ENCODE measurements at regions not wholly inside any gene's neighbourhood (a gene's known extent, or its start where the extent isn't known, plus 50 kb on each side); places are given as distances from the start of the nearest gene placed in this dataset.

DNA sequence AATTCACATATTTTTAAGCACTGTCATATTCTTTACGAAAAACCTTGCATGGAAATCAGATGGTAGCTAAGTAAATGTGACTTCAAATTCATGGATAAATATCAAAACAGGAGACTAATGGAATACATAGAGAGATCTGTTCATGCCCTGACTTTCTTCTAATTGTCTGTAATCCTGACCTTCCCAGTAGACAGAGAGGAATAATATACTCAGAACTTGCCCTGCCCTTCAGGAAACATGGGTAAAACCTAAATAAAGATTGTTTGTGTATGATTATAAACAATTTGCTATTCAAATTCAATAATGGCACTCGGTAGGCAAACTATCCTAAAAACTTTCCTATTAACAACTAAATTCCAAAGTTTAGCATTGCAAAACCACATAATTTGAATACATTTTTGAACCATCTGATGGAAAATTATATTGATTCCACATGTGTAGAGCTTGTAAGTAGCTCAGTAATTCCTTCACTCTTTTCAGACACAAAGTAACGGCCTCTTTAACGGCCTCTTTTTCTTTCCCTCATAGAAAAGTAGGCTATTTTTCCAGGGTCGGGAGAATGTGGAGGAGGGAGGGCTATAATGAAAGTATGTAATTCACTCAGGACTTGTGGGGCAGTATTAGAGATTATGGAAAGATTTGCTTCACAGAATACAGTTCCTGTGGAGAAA lies 227.6 kb downstream of the ALDH8A1 start:
- Histone ChIP-seq H3K27me3 (ENCODE audit: low read depth, low read length) (no peaks in the 10 kb centered on the region), H3K4me1 (ENCODE audit: control insufficient read depth in 1 of 2, insufficient read depth in 2 of 2, low read length in 2 of 2) (peaks cover 10 to 26% of the 10 kb centered on the region in 2 donors), H3K27ac (ENCODE audit: low read length) (no peak overlapping the region), H3K36me3 (ENCODE audit: control insufficient read depth in 1 of 2, insufficient read depth in 2 of 2, low read length in 2 of 2) (no peaks in the 10 kb centered on the region), H3K4me3 (ENCODE audit: low read depth in 1 of 2, low read length in 2 of 2) (no peak overlapping the region), H3K9me3 (ENCODE audit: control insufficient read depth in 1 of 2, low read length in 2 of 2) (no peaks in the 10 kb centered on the region)

DNA sequence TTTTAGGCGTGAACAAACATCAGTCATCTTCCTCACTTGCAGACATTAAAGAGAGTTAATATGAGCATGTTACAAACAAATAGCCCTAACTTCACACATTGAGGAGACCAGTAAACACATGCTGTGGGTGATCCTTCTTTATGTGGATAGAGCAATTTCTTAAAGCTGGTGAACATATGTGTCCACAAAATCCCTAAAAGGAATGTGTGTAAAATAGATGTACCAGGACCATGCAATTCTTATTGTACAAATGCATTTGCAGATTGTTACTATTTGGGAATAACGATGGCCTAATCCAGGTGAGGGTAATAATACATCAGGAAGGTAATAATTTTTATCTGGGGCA lies 228.9 kb downstream of the ALDH8A1 start:
- H3K4me3 ChIP-seq (ENCODE audit: low read depth in 1 of 2, low read length in 2 of 2): no peak overlapping the region
- no peaks in the 10 kb centered on the region for H3K9me3 ChIP-seq (ENCODE audit: control insufficient read depth in 1 of 2, low read length in 2 of 2)
- no peak overlapping the region for H3K27ac ChIP-seq (ENCODE audit: low read length)
- H3K27me3 ChIP-seq (ENCODE audit: low read depth, low read length): no peaks in the 10 kb centered on the region
- H3K4me1 ChIP-seq (ENCODE audit: control insufficient read depth in 1 of 2, insufficient read depth in 2 of 2, low read length in 2 of 2): peaks cover 10 to 26% of the 10 kb centered on the region in 2 donors
- H3K36me3 ChIP-seq (ENCODE audit: control insufficient read depth in 1 of 2, insufficient read depth in 2 of 2, low read length in 2 of 2): no peaks in the 10 kb centered on the region

DNA sequence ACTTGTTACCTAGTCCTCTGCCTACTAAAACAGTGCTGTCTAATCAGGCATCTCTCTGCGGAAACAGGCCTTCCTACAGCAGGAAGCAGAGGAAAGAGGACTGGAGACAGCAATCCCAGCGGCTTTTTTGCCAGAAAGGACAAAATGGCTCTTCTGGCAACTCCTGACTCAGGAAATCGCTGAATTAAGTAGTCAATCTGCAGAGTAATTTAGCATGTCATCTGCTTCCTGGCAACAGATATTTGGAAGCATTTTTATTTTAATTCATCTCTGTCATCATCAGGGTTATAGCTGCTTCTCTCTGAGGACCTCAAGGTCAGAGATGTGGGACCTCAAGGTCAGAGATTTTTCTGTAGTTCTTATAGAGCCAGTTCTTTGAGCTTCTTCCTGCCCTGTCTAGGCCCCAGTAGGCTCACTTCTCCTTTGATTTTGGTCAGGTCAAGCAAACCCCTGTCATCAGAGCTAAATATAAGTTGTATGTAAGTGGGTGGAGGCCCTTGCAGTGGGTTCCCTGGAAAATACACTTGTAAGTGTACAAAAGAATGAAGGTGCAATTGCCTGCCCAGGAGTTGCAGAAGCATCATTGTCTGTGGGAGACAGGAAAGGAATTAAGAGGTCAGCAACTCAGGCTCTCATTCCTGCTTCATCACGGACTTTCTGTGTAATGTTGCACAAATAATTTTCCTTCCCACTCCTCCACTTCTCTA lies 229.4 kb downstream of the ALDH8A1 start:
- Histone ChIP-seq H3K9me3 (ENCODE audit: control insufficient read depth in 1 of 2, low read length in 2 of 2) (no peaks in the 10 kb centered on the region), H3K4me1 (ENCODE audit: control insufficient read depth in 1 of 2, insufficient read depth in 2 of 2, low read length in 2 of 2) (peaks cover 10 to 26% of the 10 kb centered on the region in 2 donors), H3K27ac (ENCODE audit: low read length) (peak overlapping the region; percentile 12), H3K36me3 (ENCODE audit: control insufficient read depth in 1 of 2, insufficient read depth in 2 of 2, low read length in 2 of 2) (no peaks in the 10 kb centered on the region), H3K4me3 (ENCODE audit: low read depth in 1 of 2, low read length in 2 of 2) (no peak overlapping the region), H3K27me3 (ENCODE audit: low read depth, low read length) (no peaks in the 10 kb centered on the region)

DNA sequence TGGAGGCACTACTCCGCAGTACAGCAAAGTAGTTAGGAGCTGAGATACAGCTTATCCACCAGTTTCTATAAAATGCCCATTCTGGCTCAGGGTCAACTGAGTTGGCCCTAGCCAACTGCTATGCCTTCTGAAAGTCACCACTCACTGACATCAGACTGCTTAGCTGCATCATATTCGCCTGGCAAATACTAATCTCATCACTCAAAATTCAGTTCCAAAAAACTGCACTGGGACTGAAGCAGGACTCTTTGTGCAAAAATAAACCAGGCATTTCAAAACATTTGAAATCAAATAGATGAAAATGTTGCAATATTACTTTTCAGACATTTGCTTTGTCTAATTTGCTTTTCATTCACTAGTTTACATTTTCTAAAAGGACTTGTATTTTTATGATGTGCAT lies 230.0 kb downstream of the ALDH8A1 start:
- H3K4me3 ChIP-seq (ENCODE audit: low read depth in 1 of 2, low read length in 2 of 2): no peak overlapping the region
- no peaks in the 10 kb centered on the region for H3K27me3 ChIP-seq (ENCODE audit: low read depth, low read length)
- H3K4me1 ChIP-seq (ENCODE audit: control insufficient read depth in 1 of 2, insufficient read depth in 2 of 2, low read length in 2 of 2): peaks cover 10 to 22% of the 10 kb centered on the region in 2 donors
- H3K9me3 ChIP-seq (ENCODE audit: control insufficient read depth in 1 of 2, low read length in 2 of 2): no peaks in the 10 kb centered on the region
- no peaks in the 10 kb centered on the region for H3K36me3 ChIP-seq (ENCODE audit: control insufficient read depth in 1 of 2, insufficient read depth in 2 of 2, low read length in 2 of 2)
- H3K27ac ChIP-seq (ENCODE audit: low read length): no peak overlapping the region

- no peaks in the 10 kb centered on the region for H3K36me3 ChIP-seq (ENCODE audit: control insufficient read depth in 1 of 2, insufficient read depth in 2 of 2, low read length in 2 of 2)
- no peak overlapping the region for H3K27ac ChIP-seq (ENCODE audit: low read length)
- no peaks in the 10 kb centered on the region for H3K27me3 ChIP-seq (ENCODE audit: low read depth, low read length)
- no peak overlapping the region for H3K4me3 ChIP-seq (ENCODE audit: low read depth in 1 of 2, low read length in 2 of 2)
- peaks cover 10 to 20% of the 10 kb centered on the region in 2 donors for H3K4me1 ChIP-seq (ENCODE audit: control insufficient read depth in 1 of 2, insufficient read depth in 2 of 2, low read length in 2 of 2)
- no peaks in the 10 kb centered on the region for H3K9me3 ChIP-seq (ENCODE audit: control insufficient read depth in 1 of 2, low read length in 2 of 2)
These were observed 230.6 kb downstream of the ALDH8A1 start for GRCh38 chr6:134719286-134719685.

DNA sequence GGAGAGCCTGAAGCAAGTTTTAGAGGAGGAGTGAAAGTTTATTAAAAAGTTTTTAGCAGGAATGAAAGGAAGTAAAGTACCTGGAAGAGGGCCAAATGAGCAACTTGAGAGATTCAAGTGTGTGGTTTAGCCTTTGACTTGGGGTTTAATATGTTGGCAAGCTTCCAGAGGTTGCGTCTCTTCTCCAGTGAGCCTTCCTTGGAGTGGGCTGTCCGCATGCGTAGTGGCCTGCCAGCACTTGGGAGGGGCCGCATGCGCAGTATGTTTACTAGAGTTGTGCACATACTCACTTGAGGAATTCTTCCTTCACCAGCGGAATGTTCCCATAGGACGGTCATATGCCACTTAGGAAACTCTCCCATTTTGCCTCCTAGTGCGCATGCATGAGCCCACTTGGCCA lies 235.2 kb downstream of the ALDH8A1 start:
- Histone ChIP-seq H3K36me3 (ENCODE audit: control insufficient read depth in 1 of 2, insufficient read depth in 2 of 2, low read length in 2 of 2) (no peaks in the 10 kb centered on the region), H3K4me3 (ENCODE audit: low read depth in 1 of 2, low read length in 2 of 2) (no peak overlapping the region), H3K27me3 (ENCODE audit: low read depth, low read length) (no peaks in the 10 kb centered on the region), H3K9me3 (ENCODE audit: control insufficient read depth in 1 of 2, low read length in 2 of 2) (no peaks in the 10 kb centered on the region), H3K27ac (ENCODE audit: low read length) (no peak overlapping the region), H3K4me1 (ENCODE audit: control insufficient read depth in 1 of 2, insufficient read depth in 2 of 2, low read length in 2 of 2) (peaks cover 3 to 4% of the 10 kb centered on the region in 2 donors)

GRCh38 chr6:134714113-134714512 lies 235.8 kb downstream of the ALDH8A1 start:
- Histone ChIP-seq H3K27ac (ENCODE audit: low read length) (no peak overlapping the region), H3K4me1 (ENCODE audit: control insufficient read depth in 1 of 2, insufficient read depth in 2 of 2, low read length in 2 of 2) (no peaks in the 10 kb centered on the region), H3K4me3 (ENCODE audit: low read depth in 1 of 2, low read length in 2 of 2) (no peak overlapping the region), H3K27me3 (ENCODE audit: low read depth, low read length) (no peaks in the 10 kb centered on the region), H3K36me3 (ENCODE audit: control insufficient read depth in 1 of 2, insufficient read depth in 2 of 2, low read length in 2 of 2) (no peaks in the 10 kb centered on the region), H3K9me3 (ENCODE audit: control insufficient read depth in 1 of 2, low read length in 2 of 2) (no peaks in the 10 kb centered on the region)

- Histone ChIP-seq H3K27ac (ENCODE audit: low read length) (no peak overlapping the region), H3K9me3 (ENCODE audit: control insufficient read depth in 1 of 2, low read length in 2 of 2) (no peaks in the 10 kb centered on the region), H3K27me3 (ENCODE audit: low read depth, low read length) (no peaks in the 10 kb centered on the region), H3K4me3 (ENCODE audit: low read depth in 1 of 2, low read length in 2 of 2) (no peak overlapping the region), H3K36me3 (ENCODE audit: control insufficient read depth in 1 of 2, insufficient read depth in 2 of 2, low read length in 2 of 2) (no peaks in the 10 kb centered on the region), H3K4me1 (ENCODE audit: control insufficient read depth in 1 of 2, insufficient read depth in 2 of 2, low read length in 2 of 2) (no peaks in the 10 kb centered on the region)
These were observed 237.6 kb downstream of the ALDH8A1 start for GRCh38 chr6:134712311-134712710.

DNA sequence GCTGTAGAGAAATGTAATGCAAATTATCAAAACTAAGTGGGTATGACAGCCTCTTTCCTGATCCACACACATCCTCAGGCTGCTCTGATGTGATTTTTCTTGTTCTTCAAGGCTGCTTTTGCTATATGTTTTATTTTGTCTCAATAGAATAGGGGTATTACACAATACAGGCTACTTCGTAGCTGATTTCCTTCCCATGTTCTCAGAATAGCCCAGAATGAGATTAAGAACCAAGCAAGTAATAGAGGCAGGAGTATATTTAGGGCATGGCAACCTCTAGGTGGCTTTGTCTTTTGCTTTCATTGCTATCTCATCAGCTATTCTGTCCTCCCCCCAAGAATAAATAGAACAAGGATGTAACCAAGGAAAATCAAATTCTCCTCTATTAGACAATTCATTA lies 241.8 kb downstream of the ALDH8A1 start:
- Histone ChIP-seq H3K4me1 (ENCODE audit: control insufficient read depth in 1 of 2, insufficient read depth in 2 of 2, low read length in 2 of 2) (no peaks in the 10 kb centered on the region), H3K9me3 (ENCODE audit: control insufficient read depth in 1 of 2, low read length in 2 of 2) (no peaks in the 10 kb centered on the region)

DNA sequence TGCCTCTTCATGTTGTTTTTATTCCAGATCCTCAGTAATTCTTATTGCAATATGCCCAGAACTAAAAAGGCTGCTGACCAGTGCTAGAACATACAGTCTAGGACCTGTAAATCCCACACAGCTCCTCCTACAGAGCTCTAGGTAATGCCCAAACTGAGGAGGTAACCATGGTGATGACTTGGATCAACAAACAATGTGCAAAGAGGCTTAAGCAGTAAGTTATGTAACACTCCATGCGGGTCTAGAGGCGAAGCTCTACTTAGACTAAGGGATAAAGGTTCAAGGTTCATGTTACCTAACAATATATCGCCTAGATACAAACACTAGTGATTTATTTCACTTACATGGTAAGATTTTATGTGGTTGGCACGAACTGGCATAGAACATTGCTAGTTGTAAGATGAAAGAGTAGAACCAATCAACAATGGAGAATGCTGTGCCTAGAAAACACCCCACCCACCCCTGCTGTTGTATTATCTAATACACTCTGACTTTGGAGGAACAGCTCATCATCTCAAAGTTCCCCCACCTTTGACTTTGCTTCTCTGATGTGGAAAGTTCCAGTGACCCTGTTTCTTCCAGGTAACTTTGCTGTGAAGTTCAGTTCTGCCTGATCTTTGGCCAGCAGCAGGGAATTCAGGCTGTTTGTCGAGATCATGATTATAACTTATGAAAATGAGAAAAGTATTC lies 242.4 kb downstream of the ALDH8A1 start:
- H3K27me3 ChIP-seq (ENCODE audit: low read depth, low read length): no peaks in the 10 kb centered on the region
- no peaks in the 10 kb centered on the region for H3K9me3 ChIP-seq (ENCODE audit: control insufficient read depth in 1 of 2, low read length in 2 of 2)
- no peak overlapping the region for H3K27ac ChIP-seq (ENCODE audit: low read length)
- H3K4me3 ChIP-seq (ENCODE audit: low read depth in 1 of 2, low read length in 2 of 2): no peak overlapping the region
- H3K36me3 ChIP-seq (ENCODE audit: control insufficient read depth in 1 of 2, insufficient read depth in 2 of 2, low read length in 2 of 2): no peaks in the 10 kb centered on the region
- no peaks in the 10 kb centered on the region for H3K4me1 ChIP-seq (ENCODE audit: control insufficient read depth in 1 of 2, insufficient read depth in 2 of 2, low read length in 2 of 2)

More for the DNA sequence above, 241.8 kb downstream of the ALDH8A1 start:
- Histone ChIP-seq H3K27me3 (ENCODE audit: low read depth, low read length) (no peaks in the 10 kb centered on the region), H3K27ac (ENCODE audit: low read length) (no peak overlapping the region), H3K36me3 (ENCODE audit: control insufficient read depth in 1 of 2, insufficient read depth in 2 of 2, low read length in 2 of 2) (no peaks in the 10 kb centered on the region), H3K4me3 (ENCODE audit: low read depth in 1 of 2, low read length in 2 of 2) (no peak overlapping the region)

DNA sequence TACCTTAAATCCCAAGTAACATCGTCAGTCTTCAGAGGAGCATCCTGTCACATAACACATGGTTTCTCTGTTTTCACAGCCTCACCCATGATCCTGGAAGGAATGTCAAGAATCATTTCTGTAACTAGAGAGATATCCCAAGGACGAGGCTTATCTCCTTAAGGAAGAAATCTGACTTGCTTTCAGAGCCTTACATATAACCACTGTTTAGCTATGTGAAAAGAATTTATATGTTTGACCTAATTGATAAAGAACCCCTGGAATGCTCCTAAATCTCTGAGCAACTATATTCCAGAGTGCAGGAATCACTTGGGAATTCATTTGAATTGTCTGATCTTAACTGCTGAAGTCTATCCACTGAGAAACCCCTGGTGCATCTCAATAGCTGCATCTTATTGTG lies 243.1 kb downstream of the ALDH8A1 start:
- Histone ChIP-seq H3K36me3 (ENCODE audit: control insufficient read depth in 1 of 2, insufficient read depth in 2 of 2, low read length in 2 of 2) (no peaks in the 10 kb centered on the region), H3K4me3 (ENCODE audit: low read depth in 1 of 2, low read length in 2 of 2) (no peak overlapping the region), H3K27ac (ENCODE audit: low read length) (no peak overlapping the region), H3K4me1 (ENCODE audit: control insufficient read depth in 1 of 2, insufficient read depth in 2 of 2, low read length in 2 of 2) (no peaks in the 10 kb centered on the region), H3K9me3 (ENCODE audit: control insufficient read depth in 1 of 2, low read length in 2 of 2) (no peaks in the 10 kb centered on the region), H3K27me3 (ENCODE audit: low read depth, low read length) (no peaks in the 10 kb centered on the region)
